ENCODE measurements at regions not wholly inside any gene's neighbourhood (a gene's known extent, or its start where the extent isn't known, plus 50 kb on each side); places are given as distances from the start of the nearest gene placed in this dataset.
"Not testable (repeated sequence)": the region's sequence is repeated elsewhere in the genome, so short reads cannot be mapped to it uniquely, and the experiment has no call there.

GRCh38 chr22:11611280-11611679, 3916.7 kb upstream of the OR11H1 start:
- not testable (repeated sequence) for H3K4me1 ChIP-seq (ENCODE audit: control insufficient read depth in 1 of 2, insufficient read depth in 1 of 2, low read depth in 1 of 2, low read length in 1 of 2); H3K27me3 ChIP-seq; H3K27ac ChIP-seq; H3K36me3 ChIP-seq; H3K4me3 ChIP-seq (ENCODE audit: low read depth in 1 of 2, low read length in 1 of 2)
- H3K9me3 ChIP-seq = peaks cover 17% of the 10 kb centered on the region

- peaks cover 11% of the 10 kb centered on the region for H3K9me3 ChIP-seq
- H3K4me3 ChIP-seq (ENCODE audit: low read depth in 1 of 2, low read length in 1 of 2); H3K36me3 ChIP-seq; H3K27ac ChIP-seq; H3K4me1 ChIP-seq (ENCODE audit: control insufficient read depth in 1 of 2, insufficient read depth in 1 of 2, low read depth in 1 of 2, low read length in 1 of 2); H3K27me3 ChIP-seq: not testable (repeated sequence)
These were observed 3916.1 kb upstream of the OR11H1 start for GRCh38 chr22:11611876-11612275.

GRCh38 chr22:11613081-11613897, 3914.7 kb upstream of the OR11H1 start:
- not testable (repeated sequence) for H3K27me3 ChIP-seq; H3K4me1 ChIP-seq (ENCODE audit: control insufficient read depth in 1 of 2, insufficient read depth in 1 of 2, low read depth in 1 of 2, low read length in 1 of 2); H3K36me3 ChIP-seq; H3K4me3 ChIP-seq (ENCODE audit: low read depth in 1 of 2, low read length in 1 of 2); H3K27ac ChIP-seq
- peaks cover 18% of the 10 kb centered on the region for H3K9me3 ChIP-seq

- no peaks in the 10 kb centered on the region for H3K36me3 ChIP-seq
- no peak for TF ChIP-seq CTCF (IDR thresholded peaks at IDR 0.05)
- no peak overlapping the region for H3K27ac ChIP-seq
- no peaks in the 10 kb centered on the region for H3K4me1 ChIP-seq (ENCODE audit: control insufficient read depth in 1 of 2, insufficient read depth in 1 of 2, low read depth in 1 of 2, low read length in 1 of 2)
- H3K27me3 ChIP-seq = no peaks in the 10 kb centered on the region
- peaks cover 15% of the 10 kb centered on the region for H3K9me3 ChIP-seq
- no peak overlapping the region for H3K4me3 ChIP-seq (ENCODE audit: low read depth in 1 of 2, low read length in 1 of 2)
These were observed 3913.9 kb upstream of the OR11H1 start for GRCh38 chr22:11613898-11614755.

GRCh38 chr22:11614798-11615433, 3913.1 kb upstream of the OR11H1 start:
- not testable (repeated sequence) for H3K36me3 ChIP-seq; H3K4me1 ChIP-seq (ENCODE audit: control insufficient read depth in 1 of 2, insufficient read depth in 1 of 2, low read depth in 1 of 2, low read length in 1 of 2); H3K4me3 ChIP-seq (ENCODE audit: low read depth in 1 of 2, low read length in 1 of 2); H3K27me3 ChIP-seq; H3K27ac ChIP-seq
- H3K9me3 ChIP-seq = peaks cover 15% of the 10 kb centered on the region

GRCh38 chr22:11616811-11617210, 3911.2 kb upstream of the OR11H1 start:
- no peak overlapping the region for H3K27ac ChIP-seq
- TF ChIP-seq CTCF (IDR thresholded peaks at IDR 0.05) = no peak
- peaks cover 28% of the 10 kb centered on the region for H3K9me3 ChIP-seq
- no peak overlapping the region for H3K4me3 ChIP-seq (ENCODE audit: low read depth in 1 of 2, low read length in 1 of 2)
- no peaks in the 10 kb centered on the region for H3K27me3 ChIP-seq
- H3K4me1 ChIP-seq (ENCODE audit: control insufficient read depth in 1 of 2, insufficient read depth in 1 of 2, low read depth in 1 of 2, low read length in 1 of 2) = no peaks in the 10 kb centered on the region
- H3K36me3 ChIP-seq = no peaks in the 10 kb centered on the region

GRCh38 chr22:11618322-11618662, 3909.7 kb upstream of the OR11H1 start:
- H3K36me3 ChIP-seq; H3K27me3 ChIP-seq; H3K4me3 ChIP-seq (ENCODE audit: low read depth in 1 of 2, low read length in 1 of 2); H3K27ac ChIP-seq; H3K4me1 ChIP-seq (ENCODE audit: control insufficient read depth in 1 of 2, insufficient read depth in 1 of 2, low read depth in 1 of 2, low read length in 1 of 2): not testable (repeated sequence)
- H3K9me3 ChIP-seq = peaks cover 28% of the 10 kb centered on the region

- H3K9me3 ChIP-seq = peaks cover 28% of the 10 kb centered on the region
- H3K27me3 ChIP-seq; H3K4me3 ChIP-seq (ENCODE audit: low read depth in 1 of 2, low read length in 1 of 2); H3K4me1 ChIP-seq (ENCODE audit: control insufficient read depth in 1 of 2, insufficient read depth in 1 of 2, low read depth in 1 of 2, low read length in 1 of 2); H3K27ac ChIP-seq; H3K36me3 ChIP-seq: not testable (repeated sequence)
These were observed 3909.3 kb upstream of the OR11H1 start for GRCh38 chr22:11618688-11619087.

GRCh38 chr22:11620921-11621762, 3906.8 kb upstream of the OR11H1 start:
- H3K9me3 ChIP-seq = peaks cover 29% of the 10 kb centered on the region
- H3K4me3 ChIP-seq (ENCODE audit: low read depth in 1 of 2, low read length in 1 of 2); H3K36me3 ChIP-seq; H3K27ac ChIP-seq; H3K4me1 ChIP-seq (ENCODE audit: control insufficient read depth in 1 of 2, insufficient read depth in 1 of 2, low read depth in 1 of 2, low read length in 1 of 2); H3K27me3 ChIP-seq: not testable (repeated sequence)

GRCh38 chr22:11622774-11623173, 3905.2 kb upstream of the OR11H1 start:
- H3K36me3 ChIP-seq; H3K27me3 ChIP-seq; H3K4me1 ChIP-seq (ENCODE audit: control insufficient read depth in 1 of 2, insufficient read depth in 1 of 2, low read depth in 1 of 2, low read length in 1 of 2); H3K27ac ChIP-seq; H3K4me3 ChIP-seq (ENCODE audit: low read depth in 1 of 2, low read length in 1 of 2): not testable (repeated sequence)
- H3K9me3 ChIP-seq = peaks cover 38% of the 10 kb centered on the region

Measured in neutrophil (primary cell).